GM12892 (cell line): ENCODE measurements at regions not wholly inside any gene's neighbourhood (a gene's known extent, or its start where the extent isn't known, plus 50 kb on each side); places are given as distances from the start of the nearest gene placed in this dataset.

ENCODE experiments used
- POLR2A ChIP-seq: IDR thresholded peaks from 2 replicates; pipeline ENCODE4 v1.6.1; 2011; ENCODE audit warnings: low read depth, low read length, control low read depth
- POLR2AphosphoS5 ChIP-seq: IDR thresholded peaks from 2 replicates; pipeline ENCODE4 v1.6.1; 2011; ENCODE audit warnings: low read depth, low read length, control low read depth
- TAF1 ChIP-seq: IDR thresholded peaks from 2 replicates; pipeline ENCODE4 v1.6.1; 2011; ENCODE audit warnings: low read depth, mild to moderate bottlenecking, control low read depth, low read length, borderline replicate concordance

GRCh38 chr6:19324376-19324775, 512.8 kb upstream of the ID4 start:
- no peak for TF ChIP-seq POLR2AphosphoS5
- no peak for TF ChIP-seq POLR2A
- no peak for TF ChIP-seq TAF1
